Kidney (tissue), 13 donors: ENCODE measurements at regions not wholly inside any gene's neighbourhood (a gene's known extent, or its start where the extent isn't known, plus 50 kb on each side); places are given as distances from the start of the nearest gene placed in this dataset.

ENCODE experiments used
- DNase-seq, 5 donors: peaks; one replicate each; pipeline ENCODE4 v3.0.0-alpha.2; 2013 to 2020
- FAIRE-seq: peaks from 2 replicates; lab custom pipeline; 2012; peaks lifted over from hg19 to GRCh38; lab: Jason Lieb, UNC
- H3K27ac ChIP-seq, 2 donors: one replicate each; pipeline ENCODE4 v1.7.0; 2013; ENCODE audit warnings: low read depth in 2 of 2, low read length in 2 of 2, inconsistent platforms in 1 of 2
- H3K27me3 ChIP-seq: one replicate; pipeline ENCODE4 v1.7.1; 2013; ENCODE audit warnings: low read length, inconsistent platforms; ENCODE audit not compliant: control insufficient read depth, insufficient read depth
- H3K36me3 ChIP-seq, 3 donors: one replicate each; pipeline versions ENCODE4 v1.7.0 to v1.7.1; 2013; ENCODE audit warnings: low read length in 3 of 3, control low read depth in 1 of 3, inconsistent platforms in 1 of 3; ENCODE audit not compliant: insufficient read depth in 3 of 3, control insufficient read depth in 2 of 3
- H3K4me1 ChIP-seq, 3 donors: one replicate each; pipeline versions ENCODE4 v1.7.0 to v1.7.1; 2013; ENCODE audit warnings: low read length in 3 of 3, inconsistent platforms in 1 of 3, low read depth in 1 of 3; ENCODE audit not compliant: control insufficient read depth in 2 of 3, insufficient read depth in 2 of 3
- H3K4me3 ChIP-seq, 3 donors: one replicate each; pipeline versions ENCODE4 v1.7.0 to v1.8.1; 2013; ENCODE audit warnings: low read length in 3 of 3, control low read depth in 1 of 3, inconsistent platforms in 1 of 3
- H3K9ac ChIP-seq, 3 donors: one replicate each; pipeline versions ENCODE4 v1.7.0 to v1.7.1; 2013; ENCODE audit warnings: low read length in 3 of 3, control low read depth in 1 of 3, inconsistent platforms in 1 of 3
- H3K9me3 ChIP-seq, 3 donors: one replicate each; pipeline versions ENCODE4 v1.7.0 to v1.7.1; 2013; ENCODE audit warnings: low read length in 3 of 3, control low read depth in 1 of 3, inconsistent platforms in 1 of 3; ENCODE audit not compliant: control insufficient read depth in 2 of 3, insufficient read depth in 1 of 3
- CTCF ChIP-seq: IDR thresholded peaks from 3 replicates; pipeline ENCODE4 v1.5.1; 2012; ENCODE audit warnings: mild to moderate bottlenecking, moderate library complexity, borderline replicate concordance; ENCODE audit not compliant: insufficient read depth; ENCODE audit errors: extremely low read depth
- intact Hi-C: fragments of 100-400 bp; cut with DNase I; formaldehyde crosslinking; loops from one replicate; pipeline ENCODE4 v1.11.1; 2022
- donor health status: control.
- donor health status: control.
- donor health status: control.
- donor health status: control.
- donor health status: control.
- donor health status: DM: yes; HTN: yes; CAD: no.
- donor health status: Normal renal cell carcinoma (clear cell type).

- Histone ChIP-seq H3K9ac (no peak overlapping the region), H3K4me1 (peaks cover 0 to 2% (median 0%) of the 10 kb centered on the region in 3 donors), H3K27me3 (no peaks in the 10 kb centered on the region), H3K36me3 (no peaks in the 10 kb centered on the region), H3K27ac (no peak overlapping the region), H3K9me3 (no peaks in the 10 kb centered on the region), H3K4me3 (no peak overlapping the region)
- DNase-seq = no peak
- no peak for TF ChIP-seq CTCF
- no peak for FAIRE-seq
- intact Hi-C loops = no loop called here
These were observed 259.4 kb upstream of the NSMCE3 start for GRCh38 chr15:29529043-29529442.

GRCh38 chr15:29528276-29528675 is 258.7 kb upstream of the NSMCE3 start:
- Histone ChIP-seq H3K9me3 (no peaks in the 10 kb centered on the region), H3K27me3 (no peaks in the 10 kb centered on the region), H3K27ac (no peak overlapping the region), H3K36me3 (no peaks in the 10 kb centered on the region), H3K9ac (no peak overlapping the region), H3K4me3 (no peak overlapping the region), H3K4me1 (no peaks in the 10 kb centered on the region)
- FAIRE-seq = no peak
- no peak for TF ChIP-seq CTCF
- intact Hi-C loops = no loop called here
- no peak for DNase-seq

GRCh38 chr15:29526802-29527201 is 257.2 kb upstream of the NSMCE3 start:
- Histone ChIP-seq H3K36me3 (no peaks in the 10 kb centered on the region), H3K4me3 (no peak overlapping the region), H3K4me1 (peaks cover 0 to 5% (median 3%) of the 10 kb centered on the region in 3 donors), H3K27ac (no peak overlapping the region), H3K9ac (no peak overlapping the region), H3K9me3 (no peaks in the 10 kb centered on the region), H3K27me3 (no peaks in the 10 kb centered on the region)
- FAIRE-seq = no peak
- DNase-seq = no peak
- intact Hi-C loops = no loop called here
- TF ChIP-seq CTCF = no peak
